ENCODE measurements at regions not wholly inside any gene's neighbourhood (a gene's known extent, or its start where the extent isn't known, plus 50 kb on each side); places are given as distances from the start of the nearest gene placed in this dataset.

GRCh38 chr20:63076421-63076820 is 69.7 kb upstream of the BHLHE23 start (continued):
- TF ChIP-seq FOXM1 (IDR thresholded peaks at IDR 0.05; ENCODE audit: low read depth) (no peak), CHD2 (IDR thresholded peaks at IDR 0.05; ENCODE audit: low read length, partially characterized antibody) (no peak), NFIC (IDR thresholded peaks at IDR 0.05; ENCODE audit: borderline replicate concordance) (no peak), TAF1 (IDR thresholded peaks at IDR 0.05; ENCODE audit: borderline replicate concordance, low read depth, low read length) (no peak), RAD21 (IDR thresholded peaks at IDR 0.05; ENCODE audit: low read length) (no peak), SIN3A (IDR thresholded peaks at IDR 0.05; ENCODE audit: borderline replicate concordance, low read depth, low read length) (no peak)

GRCh38 chr20:63074631-63075030 is 67.9 kb upstream of the BHLHE23 start:
- Histone ChIP-seq H3K79me2 (ENCODE audit: insufficient read depth) (no peaks in the 10 kb centered on the region), H3K36me3 (replicated peaks in 1 of 2; ENCODE audit: control insufficient read depth in 1 of 2, insufficient read depth in 2 of 2, low read length in 1 of 2) (no peaks in the 10 kb centered on the region), H3K4me1 (ENCODE audit: control insufficient read depth in 1 of 2, insufficient read depth in 2 of 2, low read depth in 1 of 2, low read length in 1 of 2) (peaks cover 0 to 4% of the 10 kb centered on the region in 2 experiments; a peak in 1 of 4 replicates), H3K9ac (no peak overlapping the region), H3K4me3 (ENCODE audit: low read depth in 2 of 2, low read length in 1 of 2) (no peak overlapping the region), H3F3A (replicated peaks; ENCODE audit: insufficient read depth) (no peaks in the 10 kb centered on the region), H3K27ac (ENCODE audit: low read depth in 2 of 2, low read length in 1 of 2) (no peak overlapping the region), H3K27me3 (ENCODE audit: insufficient read depth) (peaks cover 17% of the 10 kb centered on the region; the same call in 1 of the 2 replicates), H4K20me1 (ENCODE audit: insufficient read depth) (0 out of 2 replicates have a peak, but pooled peaks cover 3% of the 10 kb centered on the region), H2AFZ (ENCODE audit: low read depth) (no peak overlapping the region), H3K9me2 (no peaks in the 10 kb centered on the region), H3K9me3 (peaks cover 3% of the 10 kb centered on the region; the same call in 1 of the 2 replicates), H3K4me2 (no peak overlapping the region)
- ChIA-PET POLR2A (no interaction called here), CTCF (no interaction called here)
- 21% methylated on average over 9 of the region's 9 CpGs for WGBS (ENCODE audit: low lambda C conversion rate)
- TF ChIP-seq NRF1 (IDR thresholded peaks at IDR 0.05; ENCODE audit: low read depth, low read length) (no peak), MAX (IDR thresholded peaks at IDR 0.05; ENCODE audit: low read depth) (no peak), CHD2 (IDR thresholded peaks at IDR 0.05; ENCODE audit: low read length, partially characterized antibody) (no peak), SMC3 (IDR thresholded peaks at IDR 0.05; ENCODE audit: low read depth, low read length) (no peak), ZBTB33 (IDR thresholded peaks at IDR 0.05; ENCODE audit: borderline replicate concordance, low read depth) (no peak), GATA2 (CRISPR knock-in tag; IDR thresholded peaks at IDR 0.05) (no peak), USF2 (IDR thresholded peaks at IDR 0.05; ENCODE audit: borderline replicate concordance, low read depth, low read length) (no peak), RFX5 (IDR thresholded peaks at IDR 0.05; ENCODE audit: low read length) (no peak), IRF3 (IDR thresholded peaks at IDR 0.05; ENCODE audit: low read depth, low read length) (no peak), USF1 (IDR thresholded peaks at IDR 0.05; ENCODE audit: borderline replicate concordance, low read depth) (no peak), NFIC (IDR thresholded peaks at IDR 0.05; ENCODE audit: borderline replicate concordance) (no peak), POLR2AphosphoS5 (IDR thresholded peaks at IDR 0.05; ENCODE audit: low read depth, low read length) (no peak), EP300 (IDR thresholded peaks at IDR 0.05; ENCODE audit: borderline replicate concordance in 1 of 2, low read depth in 1 of 2, low read length in 1 of 2) (no peak), SIN3A (IDR thresholded peaks at IDR 0.05; ENCODE audit: borderline replicate concordance, low read depth, low read length) (no peak), RAD21 (IDR thresholded peaks at IDR 0.05; ENCODE audit: low read length) (no peak)
- no peak for DNase-seq

Data from SK-N-SH (cell line).